A673 (cell line): ENCODE measurements at regions not wholly inside any gene's neighbourhood (a gene's known extent, or its start where the extent isn't known, plus 50 kb on each side); places are given as distances from the start of the nearest gene placed in this dataset.

ENCODE experiments used
- EZH2 ChIP-seq: fragments of 200-600 bp; sonication (generic); IDR thresholded peaks from 2 replicates; pipeline ENCODE4 v1.6.1; 2017; ENCODE audit warnings: borderline replicate concordance, low read depth, mild to moderate bottlenecking, mixed read lengths, antibody characterized with exemption, low read length; ENCODE audit not compliant: poor library complexity, severe bottlenecking
- TF ChIP-seq, protein P1 (sequence below): fragments of 300-800, 200-600 bp; sonication (generic); conservative IDR thresholded peaks from 2 replicates; pipeline ENCODE4 v1.5.1; 2017; ENCODE audit warnings: low read depth, mild to moderate bottlenecking, antibody characterized with exemption, low read length, moderate library complexity, mixed read lengths

DNA sequence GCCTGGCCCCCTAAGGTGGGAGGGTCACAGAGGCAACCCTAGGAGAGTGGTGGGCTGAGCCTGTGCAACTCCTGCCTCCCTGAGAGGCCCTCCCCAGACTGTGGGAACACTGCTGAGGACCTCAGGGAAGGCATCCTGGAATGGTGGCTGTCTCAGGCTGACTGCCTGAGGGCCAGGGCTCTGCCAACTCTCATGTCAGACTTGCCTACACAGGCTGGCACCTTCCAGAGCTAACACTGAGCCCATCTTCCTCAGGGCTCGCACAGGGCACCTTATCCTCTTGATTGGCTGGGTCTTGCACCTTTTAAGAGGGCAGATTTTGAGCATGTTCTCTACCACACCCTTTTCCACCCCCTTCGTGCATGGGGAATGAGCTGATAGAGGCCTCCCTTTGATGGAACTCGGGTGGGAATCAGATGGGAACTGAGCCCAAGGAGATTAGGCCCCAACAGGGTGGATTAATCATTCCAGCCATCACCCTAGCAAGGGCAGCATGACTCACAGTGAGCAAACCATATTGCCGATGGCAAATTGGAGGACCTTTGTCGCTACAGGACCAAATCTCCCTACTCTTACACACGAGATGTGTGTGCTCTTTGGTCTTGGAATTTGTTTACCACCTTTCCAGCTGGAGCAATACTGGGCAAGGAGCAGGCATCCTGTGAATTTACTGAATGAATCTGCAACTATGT, 702.8 kb downstream of the VRK1 start:
- TF ChIP-seq, protein P1, sequence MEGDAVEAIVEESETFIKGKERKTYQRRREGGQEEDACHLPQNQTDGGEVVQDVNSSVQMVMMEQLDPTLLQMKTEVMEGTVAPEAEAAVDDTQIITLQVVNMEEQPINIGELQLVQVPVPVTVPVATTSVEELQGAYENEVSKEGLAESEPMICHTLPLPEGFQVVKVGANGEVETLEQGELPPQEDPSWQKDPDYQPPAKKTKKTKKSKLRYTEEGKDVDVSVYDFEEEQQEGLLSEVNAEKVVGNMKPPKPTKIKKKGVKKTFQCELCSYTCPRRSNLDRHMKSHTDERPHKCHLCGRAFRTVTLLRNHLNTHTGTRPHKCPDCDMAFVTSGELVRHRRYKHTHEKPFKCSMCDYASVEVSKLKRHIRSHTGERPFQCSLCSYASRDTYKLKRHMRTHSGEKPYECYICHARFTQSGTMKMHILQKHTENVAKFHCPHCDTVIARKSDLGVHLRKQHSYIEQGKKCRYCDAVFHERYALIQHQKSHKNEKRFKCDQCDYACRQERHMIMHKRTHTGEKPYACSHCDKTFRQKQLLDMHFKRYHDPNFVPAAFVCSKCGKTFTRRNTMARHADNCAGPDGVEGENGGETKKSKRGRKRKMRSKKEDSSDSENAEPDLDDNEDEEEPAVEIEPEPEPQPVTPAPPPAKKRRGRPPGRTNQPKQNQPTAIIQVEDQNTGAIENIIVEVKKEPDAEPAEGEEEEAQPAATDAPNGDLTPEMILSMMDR, result no peak
- TF ChIP-seq EZH2, result no peak
